Activated naive CD8-positive, alpha-beta T cell (primary cell): ENCODE measurements at regions not wholly inside any gene's neighbourhood (a gene's known extent, or its start where the extent isn't known, plus 50 kb on each side); places are given as distances from the start of the nearest gene placed in this dataset.
"Not testable (repeated sequence)": the region's sequence is repeated elsewhere in the genome, so short reads cannot be mapped to it uniquely, and the experiment has no call there.

Source experiments
- H3K27ac Mint-ChIP-seq: one replicate; pipeline ENCODE4 v1.8.0; 2021; ENCODE audit warnings: mixed read lengths
- H3K27me3 Mint-ChIP-seq: one replicate; pipeline ENCODE4 v1.8.0; 2021; ENCODE audit warnings: mixed read lengths
- H3K36me3 Mint-ChIP-seq: one replicate; pipeline ENCODE4 v1.8.0; 2021; ENCODE audit warnings: mixed read lengths
- H3K4me1 Mint-ChIP-seq: one replicate; pipeline ENCODE4 v1.8.0; 2021; ENCODE audit warnings: low read depth, mixed read lengths
- H3K4me3 Mint-ChIP-seq: one replicate; pipeline ENCODE4 v1.8.0; 2021; ENCODE audit warnings: mild to moderate bottlenecking, mixed read lengths
- H3K9me3 Mint-ChIP-seq: one replicate; pipeline ENCODE4 v1.8.0; 2021; ENCODE audit warnings: low read depth, mixed read lengths

- no peak overlapping the region for H3K4me3 Mint-ChIP-seq
- H3K9me3 Mint-ChIP-seq = no peaks in the 10 kb centered on the region
- no peak overlapping the region for H3K27ac Mint-ChIP-seq
- H3K4me1 Mint-ChIP-seq = no peaks in the 10 kb centered on the region
- no peaks in the 10 kb centered on the region for H3K36me3 Mint-ChIP-seq
- peaks cover 3% of the 10 kb centered on the region for H3K27me3 Mint-ChIP-seq
Measured at GRCh38 chr1:209168204-209168603, 415.3 kb upstream of the CAMK1G start.

- Mint-ChIP-seq H3K27me3 (peaks cover 8% of the 10 kb centered on the region), H3K4me1 (no peaks in the 10 kb centered on the region), H3K4me3 (no peak overlapping the region), H3K27ac (no peak overlapping the region), H3K9me3 (no peaks in the 10 kb centered on the region), H3K36me3 (no peaks in the 10 kb centered on the region)
Measured at GRCh38 chr1:209171151-209171550, 412.4 kb upstream of the CAMK1G start.

- H3K36me3 Mint-ChIP-seq = no peaks in the 10 kb centered on the region
- no peak overlapping the region for H3K4me3 Mint-ChIP-seq
- no peaks in the 10 kb centered on the region for H3K9me3 Mint-ChIP-seq
- H3K27me3 Mint-ChIP-seq = peaks cover 9% of the 10 kb centered on the region
- H3K27ac Mint-ChIP-seq = no peak overlapping the region
- H3K4me1 Mint-ChIP-seq = no peaks in the 10 kb centered on the region
Measured at GRCh38 chr1:209172286-209172685, 411.2 kb upstream of the CAMK1G start.

GRCh38 chr1:209172792-209173542, 410.5 kb upstream of the CAMK1G start:
- not testable (repeated sequence) for H3K4me1 Mint-ChIP-seq, H3K9me3 Mint-ChIP-seq, H3K4me3 Mint-ChIP-seq, H3K27me3 Mint-ChIP-seq, H3K36me3 Mint-ChIP-seq, H3K27ac Mint-ChIP-seq

GRCh38 chr1:209173796-209174195, 409.7 kb upstream of the CAMK1G start:
- H3K4me3 Mint-ChIP-seq, H3K9me3 Mint-ChIP-seq, H3K4me1 Mint-ChIP-seq, H3K36me3 Mint-ChIP-seq, H3K27ac Mint-ChIP-seq: not testable (repeated sequence)
- H3K27me3 Mint-ChIP-seq = peaks cover 11% of the 10 kb centered on the region

GRCh38 chr1:209176866-209177430, 406.6 kb upstream of the CAMK1G start:
- Mint-ChIP-seq H3K4me1 (no peaks in the 10 kb centered on the region), H3K27ac (no peak overlapping the region), H3K27me3 (peaks cover 10% of the 10 kb centered on the region), H3K36me3 (no peaks in the 10 kb centered on the region), H3K9me3 (no peaks in the 10 kb centered on the region), H3K4me3 (no peak overlapping the region)

- H3K4me1 Mint-ChIP-seq = no peaks in the 10 kb centered on the region
- no peaks in the 10 kb centered on the region for H3K9me3 Mint-ChIP-seq
- no peak overlapping the region for H3K27ac Mint-ChIP-seq
- H3K36me3 Mint-ChIP-seq = no peaks in the 10 kb centered on the region
- no peak overlapping the region for H3K4me3 Mint-ChIP-seq
- peaks cover under 1% of the 10 kb centered on the region for H3K27me3 Mint-ChIP-seq
Measured at GRCh38 chr1:209183195-209183594, 400.3 kb upstream of the CAMK1G start.

- no peaks in the 10 kb centered on the region for H3K36me3 Mint-ChIP-seq
- no peak overlapping the region for H3K27ac Mint-ChIP-seq
- H3K4me3 Mint-ChIP-seq = no peak overlapping the region
- no peaks in the 10 kb centered on the region for H3K4me1 Mint-ChIP-seq
- peaks cover 3% of the 10 kb centered on the region for H3K27me3 Mint-ChIP-seq
- no peaks in the 10 kb centered on the region for H3K9me3 Mint-ChIP-seq
Measured at GRCh38 chr1:209187589-209187988, 395.9 kb upstream of the CAMK1G start.

- Mint-ChIP-seq H3K4me3 (no peak overlapping the region), H3K36me3 (no peaks in the 10 kb centered on the region), H3K27ac (no peak overlapping the region), H3K4me1 (no peaks in the 10 kb centered on the region), H3K9me3 (no peaks in the 10 kb centered on the region), H3K27me3 (peaks cover 7% of the 10 kb centered on the region)
Measured at GRCh38 chr1:209190591-209191261, 392.8 kb upstream of the CAMK1G start.

GRCh38 chr1:209191262-209191634, 392.3 kb upstream of the CAMK1G start:
- peaks cover 7% of the 10 kb centered on the region for H3K27me3 Mint-ChIP-seq
- H3K4me3 Mint-ChIP-seq = no peak overlapping the region
- peaks cover 5% of the 10 kb centered on the region for H3K9me3 Mint-ChIP-seq
- H3K27ac Mint-ChIP-seq = no peak overlapping the region
- no peaks in the 10 kb centered on the region for H3K4me1 Mint-ChIP-seq
- no peaks in the 10 kb centered on the region for H3K36me3 Mint-ChIP-seq

GRCh38 chr1:209196140-209196539, 387.4 kb upstream of the CAMK1G start:
- Mint-ChIP-seq H3K4me1 (no peaks in the 10 kb centered on the region), H3K27me3 (peaks cover 9% of the 10 kb centered on the region), H3K27ac (no peak overlapping the region), H3K36me3 (no peaks in the 10 kb centered on the region), H3K9me3 (peaks cover 10% of the 10 kb centered on the region), H3K4me3 (no peak overlapping the region)

GRCh38 chr1:209198961-209199750, 384.4 kb upstream of the CAMK1G start:
- Mint-ChIP-seq H3K9me3 (peaks cover 10% of the 10 kb centered on the region), H3K27ac (no peak overlapping the region), H3K36me3 (no peaks in the 10 kb centered on the region), H3K27me3 (peaks cover 12% of the 10 kb centered on the region), H3K4me3 (no peak overlapping the region), H3K4me1 (no peaks in the 10 kb centered on the region)

GRCh38 chr1:209199822-209200221, 383.7 kb upstream of the CAMK1G start:
- H3K4me3 Mint-ChIP-seq = no peak overlapping the region

GRCh38 chr1:209202321-209202720, 381.2 kb upstream of the CAMK1G start:
- peaks cover 27% of the 10 kb centered on the region for H3K27me3 Mint-ChIP-seq
- not testable (repeated sequence) for H3K9me3 Mint-ChIP-seq, H3K27ac Mint-ChIP-seq, H3K4me1 Mint-ChIP-seq, H3K4me3 Mint-ChIP-seq, H3K36me3 Mint-ChIP-seq

More at GRCh38 chr1:209199822-209200221, 383.7 kb upstream of the CAMK1G start:
- no peaks in the 10 kb centered on the region for H3K4me1 Mint-ChIP-seq
- no peaks in the 10 kb centered on the region for H3K36me3 Mint-ChIP-seq
- peaks cover 10% of the 10 kb centered on the region for H3K9me3 Mint-ChIP-seq
- H3K27ac Mint-ChIP-seq = no peak overlapping the region
- peaks cover 15% of the 10 kb centered on the region for H3K27me3 Mint-ChIP-seq
